ENCODE measurements at regions not wholly inside any gene's neighbourhood (a gene's known extent, or its start where the extent isn't known, plus 50 kb on each side); places are given as distances from the start of the nearest gene placed in this dataset.

GRCh38 chr11:19347911-19348310 is 107.2 kb upstream of the E2F8 start:
- TF ChIP-seq POLR2A (IDR thresholded peaks at IDR 0.05) (no peak), CTCF (IDR thresholded peaks at IDR 0.05) (no peak)

Measured in adrenal gland (tissue), 5 donors.